ENCODE measurements at regions not wholly inside any gene's neighbourhood (a gene's known extent, or its start where the extent isn't known, plus 50 kb on each side); places are given as distances from the start of the nearest gene placed in this dataset.
"Not testable (repeated sequence)": the region's sequence is repeated elsewhere in the genome, so short reads cannot be mapped to it uniquely, and the experiment has no call there.

GRCh38 chr1:214715126-214715525 is 112.1 kb downstream of the CENPF start:
- no peak for DNase-seq

GRCh38 chr1:214717351-214717750 is 114.4 kb downstream of the CENPF start:
- no peak for DNase-seq

DNA sequence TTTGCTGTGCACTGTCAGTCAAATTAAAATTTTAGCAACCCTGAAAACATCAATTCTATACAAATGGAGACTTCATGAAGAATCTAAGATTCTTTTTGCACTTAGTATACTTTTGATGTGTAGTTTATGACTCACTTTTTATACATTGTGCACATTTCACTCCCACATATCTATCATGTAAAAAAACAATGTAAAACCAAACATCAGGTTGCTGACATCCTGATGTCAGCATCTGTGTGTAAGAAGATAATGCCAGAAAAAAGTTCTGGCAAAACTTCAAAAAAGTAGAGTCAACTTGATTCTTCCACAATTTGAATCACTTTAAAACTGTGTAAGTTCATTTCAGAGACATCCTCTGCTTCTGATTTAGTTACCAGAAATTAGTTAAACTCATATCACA is 115.7 kb downstream of the CENPF start:
- no peak for DNase-seq

GRCh38 chr1:214719207-214719606 is 116.2 kb downstream of the CENPF start:
- DNase-seq, result no peak

- no peak for DNase-seq
These were observed 117.6 kb downstream of the CENPF start for GRCh38 chr1:214720561-214720960.

- DNase-seq, result no peak
These were observed 124.3 kb downstream of the CENPF start for GRCh38 chr1:214727274-214727673.

GRCh38 chr1:214739621-214740238 is 136.7 kb downstream of the CENPF start:
- DNase-seq, result no peak

DNA sequence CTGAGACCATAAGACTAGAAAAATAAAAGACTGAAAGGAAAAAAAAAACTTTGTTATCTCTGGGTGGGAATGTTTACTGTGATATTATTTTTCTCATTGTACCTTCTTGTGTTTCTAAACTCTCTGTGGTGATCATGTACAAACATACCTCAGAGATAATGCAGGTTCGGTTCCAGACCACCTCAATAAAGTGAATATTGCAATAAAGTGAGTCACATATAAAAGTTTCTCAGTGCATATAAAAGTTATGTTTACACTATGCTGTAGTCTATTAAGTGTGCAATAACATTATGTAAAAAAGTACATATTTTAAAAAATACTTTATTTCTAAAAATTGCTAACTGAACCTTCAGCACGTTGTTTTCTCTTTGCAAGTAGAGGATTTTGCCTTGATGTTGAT is 137.5 kb downstream of the CENPF start:
- DNase-seq, result no peak

GRCh38 chr1:214747050-214747635 is 144.1 kb downstream of the CENPF start:
- no peak for DNase-seq

DNA sequence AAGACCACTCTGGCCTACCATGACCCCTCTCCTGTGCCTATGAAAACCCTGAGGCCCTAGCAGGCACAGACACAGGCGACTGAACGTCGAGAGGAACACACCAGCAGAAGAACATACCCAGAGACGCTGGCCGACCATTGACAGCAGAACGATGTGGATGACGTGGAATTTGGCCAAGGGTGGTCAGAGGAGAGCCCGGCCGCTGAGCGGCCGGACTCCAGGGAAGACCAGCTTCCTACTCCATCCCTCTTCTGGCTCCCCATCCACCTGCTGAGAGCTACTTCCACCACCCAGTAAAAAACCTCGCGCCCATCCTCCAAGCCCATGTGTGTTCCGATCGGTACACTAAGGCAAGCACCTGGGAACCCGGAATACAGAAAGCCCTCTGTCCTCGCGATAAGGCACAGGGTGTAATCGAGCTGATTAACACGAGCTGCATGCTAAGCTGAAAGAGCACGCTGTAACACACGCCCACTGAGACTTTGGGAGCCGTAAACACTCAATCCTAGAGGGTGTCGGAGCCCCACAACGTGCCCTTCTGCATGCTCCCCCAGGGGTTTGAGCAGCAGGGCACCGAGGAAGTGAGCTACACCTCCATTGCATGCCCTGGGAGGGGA is 150.3 kb downstream of the CENPF start:
- DNase-seq, result no peak

DNA sequence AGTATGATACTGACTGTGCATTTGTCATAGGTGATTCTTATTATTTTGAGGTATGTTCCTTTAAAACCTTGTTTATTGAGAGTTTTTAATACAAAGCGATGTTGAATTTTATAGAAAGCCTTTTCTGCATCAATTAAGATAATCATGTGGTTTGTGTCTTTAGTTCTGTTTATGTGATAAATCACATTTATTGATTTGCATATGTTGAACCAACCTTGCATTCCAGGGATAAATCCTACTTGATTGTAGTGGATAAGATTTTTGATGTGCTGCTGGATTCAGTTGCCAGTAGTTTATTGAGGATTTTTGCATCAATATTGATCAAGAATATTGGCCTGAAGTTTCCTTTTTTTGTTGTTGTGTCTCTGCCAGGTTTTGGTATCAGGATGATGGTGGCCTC is 158.0 kb downstream of the CENPF start:
- no peak for DNase-seq

GRCh38 chr1:214762902-214763301 is 159.9 kb downstream of the CENPF start:
- DNase-seq, result no peak

DNA sequence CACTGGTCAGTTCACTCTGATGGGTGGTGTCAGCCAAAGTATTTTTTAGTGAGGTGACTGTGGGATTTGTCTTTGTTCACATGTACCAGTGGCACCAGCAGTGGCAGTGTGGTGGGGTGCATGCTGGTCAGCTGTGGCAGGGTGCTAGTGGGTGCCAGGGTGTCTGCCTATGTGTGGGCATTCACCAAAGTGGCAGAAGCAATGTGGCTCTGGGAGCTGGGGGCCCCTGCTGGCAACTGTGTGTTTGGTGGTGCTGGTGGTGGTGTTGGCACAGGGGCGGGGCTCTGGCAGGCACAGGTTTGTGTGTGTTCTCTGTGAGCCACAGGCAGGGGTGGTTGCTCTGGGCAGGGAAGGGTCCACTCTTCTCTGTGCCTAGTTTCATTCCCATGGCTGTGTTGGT is 161.5 kb downstream of the CENPF start:
- DNase-seq, result no peak

DNA sequence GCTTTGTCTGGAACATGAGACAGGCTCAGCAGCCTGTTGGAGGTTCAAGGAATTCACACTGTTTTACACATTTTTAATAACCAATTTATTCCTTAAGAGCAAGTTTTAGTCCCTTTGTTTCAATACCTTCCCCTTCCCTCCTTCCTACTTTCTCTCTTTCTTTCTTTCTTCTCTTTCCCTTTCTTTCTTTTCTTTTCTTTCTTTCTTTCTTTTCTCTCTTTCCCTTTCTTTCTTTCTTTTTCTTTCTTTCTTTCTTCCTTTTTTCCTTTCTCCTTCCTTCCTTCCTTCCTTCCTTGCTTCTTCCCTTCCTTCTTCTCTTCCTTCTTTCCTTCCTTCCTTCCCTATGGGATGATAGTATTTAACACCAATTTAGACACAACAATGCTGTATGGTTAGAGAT is 164.2 kb downstream of the CENPF start:
- DNase-seq, result no peak

DNA sequence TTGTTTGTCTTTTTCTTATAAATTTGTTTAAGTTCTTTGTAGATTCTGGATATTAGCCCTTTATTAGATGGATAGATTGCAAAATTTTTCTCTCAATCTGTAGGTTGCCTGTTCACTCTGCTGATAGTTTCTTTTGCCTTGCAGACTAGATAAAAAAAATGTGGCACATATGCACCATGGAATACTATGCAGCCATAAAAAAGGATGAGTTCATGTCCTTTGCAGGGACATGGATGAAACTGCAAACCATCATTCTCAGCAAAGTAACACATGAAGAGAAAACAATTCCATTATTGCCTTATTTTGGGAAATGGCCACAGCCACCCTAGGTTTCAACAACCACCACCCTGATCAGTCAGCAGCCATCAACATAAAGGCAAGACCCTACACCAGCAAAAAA is 166.7 kb downstream of the CENPF start:
- DNase-seq, result not testable (repeated sequence)

DNA sequence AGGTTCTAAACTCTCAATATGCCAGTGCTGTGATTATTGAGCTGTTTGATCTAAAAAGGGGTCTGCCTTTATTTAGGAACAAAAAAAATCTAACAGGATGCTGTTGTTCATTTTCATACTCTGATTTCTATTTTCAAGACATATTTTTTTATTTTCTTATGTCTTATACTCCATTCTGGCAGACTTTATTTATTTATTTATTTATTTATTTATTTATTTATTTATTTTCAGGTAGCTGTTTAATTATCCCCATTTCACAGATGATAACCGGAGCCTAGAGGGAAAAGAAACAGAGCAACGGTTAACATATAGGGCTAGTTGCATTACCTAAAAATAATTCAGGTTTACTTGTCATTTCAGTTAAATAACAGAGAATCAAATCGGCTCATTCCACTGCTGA is 174.4 kb downstream of the CENPF start:
- no peak for DNase-seq

GRCh38 chr1:214791961-214792360 is 189.0 kb downstream of the CENPF start:
- no peak for DNase-seq

DNA sequence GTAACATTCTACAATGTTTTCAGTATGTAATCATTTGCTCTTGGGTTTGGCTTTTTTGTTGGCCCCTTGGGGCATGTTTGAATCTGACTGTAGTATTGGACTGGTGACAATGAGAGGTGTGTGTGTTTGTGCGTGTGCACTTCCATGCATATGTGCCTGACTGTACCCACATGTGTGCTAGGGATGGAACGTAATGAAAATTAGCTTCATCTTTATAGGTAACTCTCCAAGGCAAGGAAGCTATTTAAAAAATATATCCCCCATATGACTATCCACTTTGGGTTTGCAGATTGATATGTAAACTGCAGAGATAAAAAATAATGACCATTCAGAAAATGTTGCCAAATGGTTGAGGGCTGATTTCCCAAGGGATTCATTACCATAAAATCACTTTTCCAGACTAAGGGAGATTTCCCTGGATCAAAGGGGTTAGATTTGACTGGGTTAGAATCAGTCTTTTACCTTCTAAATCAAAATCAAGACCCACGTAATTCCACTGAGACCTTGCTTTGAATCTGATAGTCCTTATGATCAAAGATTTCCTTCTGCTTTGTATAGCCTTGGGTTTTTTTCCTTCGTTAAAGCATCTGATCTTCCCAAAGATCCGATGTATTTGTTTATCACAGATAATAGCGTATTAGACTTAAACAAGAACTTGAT is 189.7 kb downstream of the CENPF start:
- DNase-seq, result no peak

- no peak for DNase-seq
These were observed 190.7 kb downstream of the CENPF start for GRCh38 chr1:214793708-214794107.

DNA sequence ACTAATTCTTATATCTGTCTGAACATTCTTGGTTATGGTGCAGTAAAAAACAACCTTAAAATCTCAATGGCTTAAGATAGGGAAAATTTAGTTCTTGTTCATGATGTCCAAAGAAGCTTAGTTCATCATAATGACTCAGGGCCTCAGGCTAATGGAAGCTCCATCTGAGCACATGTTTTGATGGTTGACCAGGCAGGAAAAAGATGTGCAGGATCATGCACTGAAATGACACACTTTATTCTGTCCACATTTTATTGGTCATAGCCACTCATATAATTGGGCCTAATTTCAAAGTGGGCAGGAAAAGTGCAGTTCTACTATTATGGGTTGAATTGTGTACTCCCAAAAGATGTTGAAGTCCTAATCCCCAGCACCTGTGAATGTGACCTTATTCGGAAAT is 198.2 kb downstream of the CENPF start:
- no peak for DNase-seq

- DNase-seq, result no peak
These were observed 206.0 kb downstream of the CENPF start for GRCh38 chr1:214808845-214809460.

DNA sequence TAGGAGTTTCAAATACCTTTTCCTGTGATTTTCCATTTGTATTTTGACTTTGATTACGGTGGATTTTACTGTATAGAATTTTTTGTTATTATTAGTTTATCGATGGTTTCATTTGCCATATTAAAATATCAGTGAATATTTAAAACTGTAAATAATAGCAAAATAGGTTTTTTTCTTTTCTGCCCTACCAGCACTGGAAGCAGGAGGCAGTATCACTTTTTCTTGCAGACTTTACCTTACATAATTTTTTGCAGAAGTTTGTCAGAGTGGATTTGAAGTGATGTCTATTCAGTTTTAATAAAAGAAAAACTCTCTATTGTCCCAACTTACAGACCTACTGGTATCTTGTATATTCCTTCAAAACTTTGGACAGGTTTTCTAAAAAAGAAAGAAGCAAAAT is 213.6 kb downstream of the CENPF start:
- no peak for DNase-seq

GRCh38 chr1:214823311-214824117 is 220.5 kb downstream of the CENPF start:
- no peak for DNase-seq
